ENCODE measurements at regions not wholly inside any gene's neighbourhood (a gene's known extent, or its start where the extent isn't known, plus 50 kb on each side); places are given as distances from the start of the nearest gene placed in this dataset.

DNA sequence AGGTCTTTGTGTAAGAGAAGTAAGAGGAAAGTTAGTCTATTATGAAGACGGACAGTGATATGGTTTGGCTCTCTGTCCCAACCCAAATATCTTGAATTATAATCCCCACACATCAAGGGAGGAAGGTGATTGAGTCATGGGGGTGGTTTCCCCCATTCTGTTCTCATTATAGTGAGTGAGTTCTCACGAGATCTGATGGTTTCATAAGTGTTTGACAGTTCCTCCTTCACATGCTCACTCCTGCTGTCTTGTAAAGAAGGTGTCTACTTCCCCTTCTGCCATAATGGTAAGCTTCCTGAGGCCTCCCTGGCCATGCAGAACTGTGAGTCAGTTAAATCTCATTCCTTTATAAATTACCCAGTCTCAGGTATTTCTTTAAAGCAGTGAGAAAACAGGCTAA, 67.6 kb downstream of the NEURL3 start:
- no peak for TF ChIP-seq SRF (IDR thresholded peaks at IDR 0.05; ENCODE audit: low read depth)
- ATAC-seq: no peak
- no peaks in the 10 kb centered on the region for H4K20me1 ChIP-seq (ENCODE audit: insufficient read depth)
- no peak overlapping the region for H3K4me3 ChIP-seq (replicated peaks in 1 of 2; ENCODE audit: low read depth in 1 of 2, low read length in 2 of 2)
- no peak overlapping the region for H3K27ac ChIP-seq (ENCODE audit: low read depth, low read length)
- H3K27me3 ChIP-seq (ENCODE audit: insufficient read depth, low read length): no peaks in the 10 kb centered on the region
- no peak overlapping the region for H2AFZ ChIP-seq (ENCODE audit: low read depth, low read length, poor library complexity, severe bottlenecking)
- ChIA-PET CTCF (no interaction called here), RAD21 (ENCODE audit: low non-redundant PET in 1 of 2, low total read pairs in 2 of 2, uncharacterized antibody in 2 of 2, unreplicated experiment in 2 of 2) (no interaction called here), POLR2A (no interaction called here)
- intact Hi-C loops (cut with micrococcal nuclease): no loop called here
- no peak overlapping the region for H3K4me2 ChIP-seq (ENCODE audit: low read length)
- no peaks in the 10 kb centered on the region for H3K36me3 ChIP-seq (ENCODE audit: control insufficient read depth in 1 of 2, insufficient read depth in 2 of 2, low read length in 2 of 2)
- H3K79me2 ChIP-seq (ENCODE audit: insufficient read depth, low read length): no peaks in the 10 kb centered on the region
- H3K9ac ChIP-seq (ENCODE audit: low read length): no peak overlapping the region
- BruUV-seq (replicated peaks): no TSS peak
- no peaks in the 10 kb centered on the region for H3K4me1 ChIP-seq (ENCODE audit: control insufficient read depth in 1 of 2, insufficient read depth in 2 of 2, low read length in 2 of 2)
- no peak for DNase-seq (ENCODE audit: low read depth, low spot score)
- H3K9me2 ChIP-seq (ENCODE audit: insufficient read depth): no peaks in the 10 kb centered on the region
- H3K9me3 ChIP-seq (ENCODE audit: control insufficient read depth in 1 of 2, insufficient read depth in 1 of 2, low read depth in 1 of 2, low read length in 2 of 2): no peaks in the 10 kb centered on the region

DNA sequence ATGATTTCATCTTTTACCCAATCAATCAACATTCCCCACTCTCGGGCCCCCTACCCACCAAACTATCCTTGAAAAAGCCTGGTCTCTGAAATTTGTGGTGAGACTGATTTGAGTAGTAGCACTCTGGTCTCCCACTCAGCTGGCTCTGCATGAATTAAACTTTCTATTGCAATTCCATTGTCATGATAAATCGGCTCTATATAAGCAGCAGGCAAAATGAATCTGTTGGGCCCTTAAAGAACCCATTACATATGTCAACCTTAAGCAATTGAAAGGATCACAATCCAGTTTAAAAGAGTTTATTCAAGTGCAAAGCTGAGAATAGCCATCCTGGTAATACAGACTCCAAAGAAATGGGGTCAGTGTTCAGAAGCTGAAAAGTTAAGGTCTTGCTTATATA, 68.2 kb downstream of the NEURL3 start:
- ATAC-seq (no peak), DNase-seq (ENCODE audit: low read depth, low spot score) (no peak)
- H3K4me2 ChIP-seq (ENCODE audit: low read length): no peak overlapping the region
- no peaks in the 10 kb centered on the region for H3K36me3 ChIP-seq (ENCODE audit: control insufficient read depth in 1 of 2, insufficient read depth in 2 of 2, low read length in 2 of 2)
- no peak overlapping the region for H2AFZ ChIP-seq (ENCODE audit: low read depth, low read length, poor library complexity, severe bottlenecking)
- H3K4me1 ChIP-seq (ENCODE audit: control insufficient read depth in 1 of 2, insufficient read depth in 2 of 2, low read length in 2 of 2): no peaks in the 10 kb centered on the region
- no peak overlapping the region for H3K27ac ChIP-seq (ENCODE audit: low read depth, low read length)
- BruUV-seq (replicated peaks): no TSS peak
- H3K9ac ChIP-seq (ENCODE audit: low read length): no peak overlapping the region
- no peak overlapping the region for H3K4me3 ChIP-seq (replicated peaks in 1 of 2; ENCODE audit: low read depth in 1 of 2, low read length in 2 of 2)
- RAD21 ChIA-PET (ENCODE audit: low non-redundant PET in 1 of 2, low total read pairs in 2 of 2, uncharacterized antibody in 2 of 2, unreplicated experiment in 2 of 2): no interaction called here
- intact Hi-C loops (cut with micrococcal nuclease): no loop called here
- POLR2A ChIA-PET: no interaction called here
- TF ChIP-seq CBX3 (IDR thresholded peaks at IDR 0.05; ENCODE audit: low read depth): no peak
- TF ChIP-seq, protein P1, sequence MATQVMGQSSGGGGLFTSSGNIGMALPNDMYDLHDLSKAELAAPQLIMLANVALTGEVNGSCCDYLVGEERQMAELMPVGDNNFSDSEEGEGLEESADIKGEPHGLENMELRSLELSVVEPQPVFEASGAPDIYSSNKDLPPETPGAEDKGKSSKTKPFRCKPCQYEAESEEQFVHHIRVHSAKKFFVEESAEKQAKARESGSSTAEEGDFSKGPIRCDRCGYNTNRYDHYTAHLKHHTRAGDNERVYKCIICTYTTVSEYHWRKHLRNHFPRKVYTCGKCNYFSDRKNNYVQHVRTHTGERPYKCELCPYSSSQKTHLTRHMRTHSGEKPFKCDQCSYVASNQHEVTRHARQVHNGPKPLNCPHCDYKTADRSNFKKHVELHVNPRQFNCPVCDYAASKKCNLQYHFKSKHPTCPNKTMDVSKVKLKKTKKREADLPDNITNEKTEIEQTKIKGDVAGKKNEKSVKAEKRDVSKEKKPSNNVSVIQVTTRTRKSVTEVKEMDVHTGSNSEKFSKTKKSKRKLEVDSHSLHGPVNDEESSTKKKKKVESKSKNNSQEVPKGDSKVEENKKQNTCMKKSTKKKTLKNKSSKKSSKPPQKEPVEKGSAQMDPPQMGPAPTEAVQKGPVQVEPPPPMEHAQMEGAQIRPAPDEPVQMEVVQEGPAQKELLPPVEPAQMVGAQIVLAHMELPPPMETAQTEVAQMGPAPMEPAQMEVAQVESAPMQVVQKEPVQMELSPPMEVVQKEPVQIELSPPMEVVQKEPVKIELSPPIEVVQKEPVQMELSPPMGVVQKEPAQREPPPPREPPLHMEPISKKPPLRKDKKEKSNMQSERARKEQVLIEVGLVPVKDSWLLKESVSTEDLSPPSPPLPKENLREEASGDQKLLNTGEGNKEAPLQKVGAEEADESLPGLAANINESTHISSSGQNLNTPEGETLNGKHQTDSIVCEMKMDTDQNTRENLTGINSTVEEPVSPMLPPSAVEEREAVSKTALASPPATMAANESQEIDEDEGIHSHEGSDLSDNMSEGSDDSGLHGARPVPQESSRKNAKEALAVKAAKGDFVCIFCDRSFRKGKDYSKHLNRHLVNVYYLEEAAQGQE (IDR thresholded peaks at IDR 0.05; ENCODE audit: low read depth): no peak
- no peak for TF ChIP-seq ZNF274 (IDR thresholded peaks at IDR 0.05; ENCODE audit: low read depth, low read length)
- TF ChIP-seq TCF7L2 (IDR thresholded peaks at IDR 0.05; ENCODE audit: borderline replicate concordance, extremely low read depth, insufficient read depth, insufficient read length): no peak
- no peak for TF ChIP-seq POLR2A (IDR thresholded peaks at IDR 0.05; ENCODE audit: borderline replicate concordance, extremely low read depth, insufficient read depth, insufficient read length)
- no peak for TF ChIP-seq YY1 (IDR thresholded peaks at IDR 0.05; ENCODE audit: extremely low read depth, insufficient replicate concordance, low read depth, low read length)
- no peak for TF ChIP-seq EZH2phosphoT487 (IDR thresholded peaks at IDR 0.05; ENCODE audit: borderline replicate concordance)
- TF ChIP-seq JUND (IDR thresholded peaks at IDR 0.05): no peak
- TF ChIP-seq, protein P2, sequence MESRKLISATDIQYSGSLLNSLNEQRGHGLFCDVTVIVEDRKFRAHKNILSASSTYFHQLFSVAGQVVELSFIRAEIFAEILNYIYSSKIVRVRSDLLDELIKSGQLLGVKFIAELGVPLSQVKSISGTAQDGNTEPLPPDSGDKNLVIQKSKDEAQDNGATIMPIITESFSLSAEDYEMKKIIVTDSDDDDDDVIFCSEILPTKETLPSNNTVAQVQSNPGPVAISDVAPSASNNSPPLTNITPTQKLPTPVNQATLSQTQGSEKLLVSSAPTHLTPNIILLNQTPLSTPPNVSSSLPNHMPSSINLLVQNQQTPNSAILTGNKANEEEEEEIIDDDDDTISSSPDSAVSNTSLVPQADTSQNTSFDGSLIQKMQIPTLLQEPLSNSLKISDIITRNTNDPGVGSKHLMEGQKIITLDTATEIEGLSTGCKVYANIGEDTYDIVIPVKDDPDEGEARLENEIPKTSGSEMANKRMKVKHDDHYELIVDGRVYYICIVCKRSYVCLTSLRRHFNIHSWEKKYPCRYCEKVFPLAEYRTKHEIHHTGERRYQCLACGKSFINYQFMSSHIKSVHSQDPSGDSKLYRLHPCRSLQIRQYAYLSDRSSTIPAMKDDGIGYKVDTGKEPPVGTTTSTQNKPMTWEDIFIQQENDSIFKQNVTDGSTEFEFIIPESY (IDR thresholded peaks at IDR 0.05; ENCODE audit: extremely low read depth, insufficient replicate concordance, low read length): no peak
- no peak for TF ChIP-seq POLR2AphosphoS5 (IDR thresholded peaks at IDR 0.05; ENCODE audit: low read depth, low read length)
- no peaks in the 10 kb centered on the region for H3K79me2 ChIP-seq (ENCODE audit: insufficient read depth, low read length)
- H3K9me2 ChIP-seq (ENCODE audit: insufficient read depth): no peaks in the 10 kb centered on the region
- CTCF ChIA-PET: no interaction called here
- H3K9me3 ChIP-seq (ENCODE audit: control insufficient read depth in 1 of 2, insufficient read depth in 1 of 2, low read depth in 1 of 2, low read length in 2 of 2): no peaks in the 10 kb centered on the region
- no peaks in the 10 kb centered on the region for H4K20me1 ChIP-seq (ENCODE audit: insufficient read depth)
- no peaks in the 10 kb centered on the region for H3K27me3 ChIP-seq (ENCODE audit: insufficient read depth, low read length)
